Prostate gland (tissue), 2 donors: ENCODE measurements at regions not wholly inside any gene's neighbourhood (a gene's known extent, or its start where the extent isn't known, plus 50 kb on each side); places are given as distances from the start of the nearest gene placed in this dataset.

ENCODE experiments used
- DNase-seq: peaks from one replicate; pipeline ENCODE4 v3.0.0-alpha.2; 2019; ENCODE audit warnings: low spot score
- H3K27ac ChIP-seq, 2 donors: fragments of 200-600 bp; sonication (generic); 2 replicates each; pipeline ENCODE4 v1.5.1; 2017 to 2019
- H3K27me3 ChIP-seq: fragments of 200-600 bp; sonication (generic); replicated peaks from 2 replicates; pipeline ENCODE4 v1.5.1; 2019; ENCODE audit not compliant: insufficient read depth
- H3K36me3 ChIP-seq, 2 donors: fragments of 200-600 bp; sonication (generic); 1 replicate in 1 of 2; 2 replicates in 1 of 2; pipeline versions ENCODE4 v1.5.1 to v1.8.1; 2017 to 2019
- H3K4me1 ChIP-seq: fragments of 200-600 bp; sonication (generic); replicated peaks from 2 replicates; pipeline ENCODE4 v1.5.1; 2019
- H3K4me3 ChIP-seq, 2 donors: fragments of 200-600 bp; sonication (generic); 2 replicates each; pipeline ENCODE4 v1.5.1; 2017 to 2019
- H3K9me3 ChIP-seq: fragments of 200-600 bp; sonication (generic); 2 replicates; pipeline ENCODE4 v1.5.1; 2017
- POLR2A ChIP-seq: fragments of 450-650 bp; IDR thresholded peaks from one replicate; pipeline ENCODE4 v1.6.1; 2016; ENCODE audit warnings: antibody characterized with exemption, mild to moderate bottlenecking
- POLR2AphosphoS5 ChIP-seq: sonication (generic); formaldehyde crosslinking; IDR thresholded peaks from one replicate; pipeline ENCODE4 v1.6.1; 2017; ENCODE audit warnings: antibody characterized with exemption
- WGBS: methylation state at CpG from one replicate; pipeline ENCODE4 v1.1.5; 2018; 5-methylcytosine and 5-hydroxymethylcytosine counted together
- intact Hi-C: fragments of 100-400 bp; cut with DNase I; formaldehyde crosslinking; loops from one replicate; pipeline ENCODE4 v1.14.2; 2022
- TF ChIP-seq, protein P1 (sequence below), 4 experiments: fragments of 200-600 bp in 2 of 4; fragments of 450-650 bp in 2 of 4; sonication (generic) in 2 of 4; IDR thresholded peaks; 1 replicate in 3 of 4; 2 replicates in 1 of 4; pipeline ENCODE4 v1.5.1; 2016 to 2019; ENCODE audit warnings: antibody characterized with exemption in 4 of 4, mild to moderate bottlenecking in 2 of 4, moderate library complexity in 2 of 4

DNA sequence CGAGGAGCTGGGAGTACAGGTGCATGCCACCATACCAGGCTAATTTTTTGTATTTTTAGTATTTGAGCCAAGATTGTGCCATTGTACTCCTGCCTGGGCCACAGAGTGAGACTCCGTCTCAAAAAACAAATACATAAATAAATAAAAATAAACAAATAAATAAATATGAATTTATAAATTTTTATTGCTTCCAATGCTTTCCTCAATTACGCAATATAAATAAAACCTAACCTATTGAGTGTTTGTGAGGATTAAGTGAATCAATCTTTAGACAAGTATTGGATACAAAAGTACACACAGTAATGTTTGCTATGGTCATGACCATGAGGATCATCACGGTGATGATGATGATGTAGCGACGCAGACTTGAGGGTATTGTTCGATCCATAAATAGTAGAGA, 257.4 kb downstream of the ASXL3 start:
- no peak overlapping the region for H3K4me3 ChIP-seq
- no peaks in the 10 kb centered on the region for H3K9me3 ChIP-seq
- WGBS, result 97% methylated on average over 7 of the region's 7 CpGs
- no peaks in the 10 kb centered on the region for H3K36me3 ChIP-seq
- H3K27ac ChIP-seq, result no peak overlapping the region
- no peak for TF ChIP-seq POLR2AphosphoS5
- TF ChIP-seq, protein P1, sequence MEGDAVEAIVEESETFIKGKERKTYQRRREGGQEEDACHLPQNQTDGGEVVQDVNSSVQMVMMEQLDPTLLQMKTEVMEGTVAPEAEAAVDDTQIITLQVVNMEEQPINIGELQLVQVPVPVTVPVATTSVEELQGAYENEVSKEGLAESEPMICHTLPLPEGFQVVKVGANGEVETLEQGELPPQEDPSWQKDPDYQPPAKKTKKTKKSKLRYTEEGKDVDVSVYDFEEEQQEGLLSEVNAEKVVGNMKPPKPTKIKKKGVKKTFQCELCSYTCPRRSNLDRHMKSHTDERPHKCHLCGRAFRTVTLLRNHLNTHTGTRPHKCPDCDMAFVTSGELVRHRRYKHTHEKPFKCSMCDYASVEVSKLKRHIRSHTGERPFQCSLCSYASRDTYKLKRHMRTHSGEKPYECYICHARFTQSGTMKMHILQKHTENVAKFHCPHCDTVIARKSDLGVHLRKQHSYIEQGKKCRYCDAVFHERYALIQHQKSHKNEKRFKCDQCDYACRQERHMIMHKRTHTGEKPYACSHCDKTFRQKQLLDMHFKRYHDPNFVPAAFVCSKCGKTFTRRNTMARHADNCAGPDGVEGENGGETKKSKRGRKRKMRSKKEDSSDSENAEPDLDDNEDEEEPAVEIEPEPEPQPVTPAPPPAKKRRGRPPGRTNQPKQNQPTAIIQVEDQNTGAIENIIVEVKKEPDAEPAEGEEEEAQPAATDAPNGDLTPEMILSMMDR (IDR thresholded peaks at IDR 0.05), result no peak
- no peak for TF ChIP-seq POLR2A
- no peaks in the 10 kb centered on the region for H3K27me3 ChIP-seq
- peaks cover 3% of the 10 kb centered on the region for H3K4me1 ChIP-seq
- intact Hi-C loops, result no loop called here
- DNase-seq, result no peak

DNA sequence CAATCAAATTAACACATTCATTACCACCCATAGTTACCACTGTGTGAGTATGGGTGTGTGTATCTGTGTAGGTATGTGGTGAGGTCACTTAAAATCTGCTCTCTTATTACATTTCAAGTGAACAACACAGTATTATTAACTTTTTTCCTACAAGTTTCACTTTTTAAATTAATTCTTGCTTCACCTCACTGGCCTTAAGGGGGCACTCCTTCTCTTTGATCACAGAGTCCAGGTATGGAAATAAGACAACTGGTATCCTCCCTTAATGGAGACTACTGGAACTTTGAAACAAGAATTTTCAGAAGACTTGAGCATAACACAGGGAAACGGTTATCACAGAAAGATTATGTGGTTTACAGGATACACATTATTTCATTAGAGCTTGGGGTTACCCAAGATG, 255.8 kb downstream of the ASXL3 start:
- no peak overlapping the region for H3K4me3 ChIP-seq
- DNase-seq, result no peak
- WGBS, result 100% methylated on average over 1 of the region's 1 CpG
- no peaks in the 10 kb centered on the region for H3K27me3 ChIP-seq
- H3K4me1 ChIP-seq, result no peaks in the 10 kb centered on the region
- no peak overlapping the region for H3K27ac ChIP-seq
- no peaks in the 10 kb centered on the region for H3K9me3 ChIP-seq
- TF ChIP-seq POLR2AphosphoS5 (no peak), POLR2A (no peak)
- TF ChIP-seq, protein P1 (IDR thresholded peaks at IDR 0.05), result no peak
- H3K36me3 ChIP-seq, result no peaks in the 10 kb centered on the region
- intact Hi-C loops, result loop anchor here (5.0 kb wide), 1 partner anchor 488 kb away; no protein-coding TSS in a partner anchor

DNA sequence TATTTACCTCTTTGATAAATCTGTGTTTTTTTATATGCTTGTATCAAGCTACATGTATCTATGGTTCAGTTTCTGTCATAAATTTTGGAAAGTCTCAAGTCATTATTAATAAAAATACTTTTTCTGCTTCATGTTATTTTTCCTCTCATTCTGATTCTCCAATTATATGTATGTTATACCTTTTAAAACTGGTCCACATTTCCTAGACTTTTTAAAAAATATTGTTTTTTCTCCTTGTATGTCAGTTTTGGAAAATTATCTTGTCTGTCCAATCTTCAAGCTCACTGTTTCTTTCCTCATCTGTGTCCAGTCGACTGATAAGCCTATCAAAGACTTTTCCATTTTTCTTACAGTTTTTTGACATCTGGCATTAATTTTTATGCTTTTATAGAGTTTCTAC, 253.4 kb downstream of the ASXL3 start:
- no peaks in the 10 kb centered on the region for H3K4me1 ChIP-seq
- no peak overlapping the region for H3K4me3 ChIP-seq
- H3K36me3 ChIP-seq, result no peaks in the 10 kb centered on the region
- TF ChIP-seq POLR2A (no peak), POLR2AphosphoS5 (no peak)
- TF ChIP-seq, protein P1 (IDR thresholded peaks at IDR 0.05), result no peak
- no peak for DNase-seq
- 98% methylated on average over 1 of the region's 1 CpG for WGBS
- no peak overlapping the region for H3K27ac ChIP-seq
- no peaks in the 10 kb centered on the region for H3K27me3 ChIP-seq
- intact Hi-C loops, result loop anchor here (5.0 kb wide), 1 partner anchor 491 kb away; no protein-coding TSS in a partner anchor
- no peaks in the 10 kb centered on the region for H3K9me3 ChIP-seq

DNA sequence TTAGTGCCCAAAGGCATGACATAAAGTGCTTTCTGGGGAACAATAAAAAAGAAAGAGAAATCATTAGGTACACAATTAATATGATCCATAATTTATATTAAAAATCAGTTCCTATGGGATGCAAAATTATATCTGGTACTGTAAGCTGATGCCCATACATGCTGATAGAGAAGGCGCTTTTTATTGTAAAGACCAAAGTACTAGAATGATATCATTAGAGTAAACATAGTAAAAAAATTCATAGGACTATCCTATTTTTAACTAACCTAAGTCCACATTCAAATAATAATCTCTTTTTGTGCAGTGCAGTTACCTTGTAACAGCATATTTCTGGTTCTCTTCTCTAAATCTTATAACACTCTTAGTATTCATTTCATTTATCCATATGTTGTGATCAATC, 252.2 kb downstream of the ASXL3 start:
- Histone ChIP-seq H3K4me3 (no peak overlapping the region), H3K27me3 (no peaks in the 10 kb centered on the region), H3K9me3 (no peaks in the 10 kb centered on the region), H3K27ac (no peak overlapping the region), H3K4me1 (no peaks in the 10 kb centered on the region), H3K36me3 (no peaks in the 10 kb centered on the region)
- 54% methylated on average over 1 of the region's 1 CpG for WGBS
- no peak for DNase-seq
- TF ChIP-seq POLR2A, result no peak
- TF ChIP-seq POLR2AphosphoS5, result no peak
- TF ChIP-seq, protein P1 (IDR thresholded peaks at IDR 0.05), result no peak
- intact Hi-C loops, result loop anchor here (5.0 kb wide), 1 partner anchor 492 kb away; no protein-coding TSS in a partner anchor

DNA sequence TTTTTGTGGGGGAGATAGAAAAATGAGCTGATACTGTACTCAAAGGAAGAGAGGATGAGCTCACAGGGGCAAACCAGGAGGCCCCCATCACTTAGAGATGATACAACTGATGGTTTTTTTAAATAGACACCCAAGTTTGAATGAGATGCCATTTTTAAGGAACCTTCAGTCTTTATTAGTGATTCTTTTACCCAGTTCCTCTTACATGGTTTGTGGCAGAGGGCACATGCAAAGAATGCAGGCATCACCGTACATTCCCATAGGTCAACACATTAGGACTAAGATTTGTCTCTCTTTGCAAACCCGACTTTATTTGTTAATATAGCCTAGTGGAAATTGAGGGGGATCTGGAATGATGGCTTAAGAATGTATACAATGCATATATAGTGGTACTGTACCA, 250.9 kb downstream of the ASXL3 start:
- 87% methylated on average over 2 of the region's 2 CpGs for whole genome bisulfite sequencing
- H3K4me1 ChIP-seq, result no peaks in the 10 kb centered on the region
- H3K36me3 ChIP-seq, result no peaks in the 10 kb centered on the region
- no peaks in the 10 kb centered on the region for H3K9me3 ChIP-seq
- H3K27me3 ChIP-seq, result no peaks in the 10 kb centered on the region
- TF ChIP-seq POLR2AphosphoS5 (no peak), POLR2A (no peak)
- TF ChIP-seq, protein P1 (IDR thresholded peaks at IDR 0.05), result no peak
- no peak for DNase-seq
- intact Hi-C loops, result no loop called here
- H3K27ac ChIP-seq, result no peak overlapping the region
- no peak overlapping the region for H3K4me3 ChIP-seq
